ENCODE measurements at regions not wholly inside any gene's neighbourhood (a gene's known extent, or its start where the extent isn't known, plus 50 kb on each side); places are given as distances from the start of the nearest gene placed in this dataset.

- ATAC-seq (no peak; the same call in 1 of the 2 replicates), DNase-seq (ENCODE audit: low read depth, low spot score) (no peak)
- intact Hi-C loops (cut with micrococcal nuclease; ENCODE audit: unreplicated experiment) (no loop called here), in situ Hi-C loops (cut with HindIII; ENCODE audit: low pct_unique_long_range_greater_than_20kb, low sequenced_read_pairs) (no loop called here)
- Histone ChIP-seq H3K36me3 (ENCODE audit: control insufficient read depth, insufficient read depth, low read length) (no peaks in the 10 kb centered on the region), H3K27me3 (ENCODE audit: control insufficient read depth, insufficient read depth, low read length) (peaks cover 2% of the 10 kb centered on the region; the same call in 1 of the 2 replicates), H3K9me3 (ENCODE audit: control insufficient read depth, insufficient read depth, low read depth, low read length) (no peaks in the 10 kb centered on the region), H3K27ac (ENCODE audit: low read length) (no peak overlapping the region), H3K4me1 (ENCODE audit: control insufficient read depth, insufficient read depth, low read length) (no peaks in the 10 kb centered on the region), H3K4me3 (ENCODE audit: low read depth in 2 of 2, low read length in 2 of 2) (no peak overlapping the region)
- TF ChIP-seq TCF7L2 (IDR thresholded peaks at IDR 0.05; ENCODE audit: low read depth, low read length), result no peak
- TF ChIP-seq SIN3A (IDR thresholded peaks at IDR 0.05; ENCODE audit: borderline replicate concordance, insufficient read depth, low read depth, low read length), result no peak
- TF ChIP-seq REST (IDR thresholded peaks at IDR 0.05; ENCODE audit: insufficient read depth in 1 of 2, low read depth in 2 of 2, low read length in 1 of 2), result no peak
- TF ChIP-seq POLR2AphosphoS5 (IDR thresholded peaks at IDR 0.05; ENCODE audit: low read depth, low read length), result no peak
- TF ChIP-seq CTCF (IDR thresholded peaks at IDR 0.05), result no peak
- ChIA-PET POLR2A (interaction anchor here (0.8 kb wide), 1 partner anchor 24 kb away, joined by 3 read pairs; no protein-coding TSS in a partner anchor), CTCF (no interaction called here)
- BruUV-seq (replicated peaks), result no TSS peak
These were observed 85.2 kb downstream of the TNFAIP3 start for GRCh38 chr6:137952247-137952646.

GRCh38 chr6:137953761-137954160, 86.7 kb downstream of the TNFAIP3 start:
- ChIA-PET CTCF (no interaction called here), POLR2A (no interaction called here)
- Histone ChIP-seq H3K27ac (ENCODE audit: low read length) (no peak overlapping the region), H3K27me3 (ENCODE audit: control insufficient read depth, insufficient read depth, low read length) (peaks cover 2% of the 10 kb centered on the region; the same call in 1 of the 2 replicates), H3K9me3 (ENCODE audit: control insufficient read depth, insufficient read depth, low read depth, low read length) (no peaks in the 10 kb centered on the region), H3K36me3 (ENCODE audit: control insufficient read depth, insufficient read depth, low read length) (no peaks in the 10 kb centered on the region), H3K4me3 (ENCODE audit: low read depth in 2 of 2, low read length in 2 of 2) (no peak overlapping the region), H3K4me1 (ENCODE audit: control insufficient read depth, insufficient read depth, low read length) (no peaks in the 10 kb centered on the region)
- intact Hi-C loops (cut with micrococcal nuclease; ENCODE audit: unreplicated experiment), result no loop called here
- in situ Hi-C loops (cut with HindIII; ENCODE audit: low pct_unique_long_range_greater_than_20kb, low sequenced_read_pairs), result no loop called here
- no peak for ATAC-seq
- BruUV-seq (replicated peaks), result no TSS peak
- TF ChIP-seq SIN3A (IDR thresholded peaks at IDR 0.05; ENCODE audit: borderline replicate concordance, insufficient read depth, low read depth, low read length), result no peak
- TF ChIP-seq TCF7L2 (IDR thresholded peaks at IDR 0.05; ENCODE audit: low read depth, low read length), result no peak
- no peak for TF ChIP-seq POLR2AphosphoS5 (IDR thresholded peaks at IDR 0.05; ENCODE audit: low read depth, low read length)
- TF ChIP-seq REST (IDR thresholded peaks at IDR 0.05; ENCODE audit: insufficient read depth in 1 of 2, low read depth in 2 of 2, low read length in 1 of 2), result no peak
- TF ChIP-seq CTCF (IDR thresholded peaks at IDR 0.05), result no peak
- no peak for DNase-seq (ENCODE audit: low read depth, low spot score)

Measured in Panc1 (cell line).